Left ventricle myocardium inferior (tissue), 1 donor: ENCODE measurements at regions not wholly inside any gene's neighbourhood (a gene's known extent, or its start where the extent isn't known, plus 50 kb on each side); places are given as distances from the start of the nearest gene placed in this dataset.
"Not testable (repeated sequence)": the region's sequence is repeated elsewhere in the genome, so short reads cannot be mapped to it uniquely, and the experiment has no call there.

Experiments used
- DNase-seq: peaks from one replicate; pipeline ENCODE4 v3.0.0-alpha.2; 2020
- H3K27ac ChIP-seq: fragments of 200-600 bp; replicated peaks from 2 replicates; pipeline ENCODE4 v1.8.0; 2021
- H3K27me3 ChIP-seq: fragments of 200-600 bp; 2 replicates; pipeline ENCODE4 v1.8.0; 2021; ENCODE audit warnings: low read depth
- H3K36me3 ChIP-seq: fragments of 200-600 bp; 2 replicates; pipeline ENCODE4 v1.8.0; 2021
- H3K4me1 ChIP-seq: fragments of 200-600 bp; 2 replicates; pipeline ENCODE4 v1.8.0; 2021
- H3K4me3 ChIP-seq: fragments of 200-600 bp; 2 replicates; pipeline ENCODE4 v1.8.0; 2021; ENCODE audit warnings: mild to moderate bottlenecking, moderate library complexity
- H3K9me3 ChIP-seq: fragments of 200-600 bp; replicated peaks from 2 replicates; pipeline ENCODE4 v1.8.0; 2021
- intact Hi-C: fragments of 100-400 bp; cut with micrococcal nuclease; formaldehyde crosslinking; loops from one replicate; pipeline ENCODE4 v1.11.0; 2022
- TF ChIP-seq, protein P1 (sequence below): fragments of 200-600 bp; IDR thresholded peaks from 2 replicates; pipeline ENCODE4 v1.8.0; 2021; ENCODE audit warnings: antibody characterized with exemption, mild to moderate bottlenecking, borderline replicate concordance
- donor health status: DM: no; HTN: yes; CAD: no; lungs with severe emphysema.

DNA sequence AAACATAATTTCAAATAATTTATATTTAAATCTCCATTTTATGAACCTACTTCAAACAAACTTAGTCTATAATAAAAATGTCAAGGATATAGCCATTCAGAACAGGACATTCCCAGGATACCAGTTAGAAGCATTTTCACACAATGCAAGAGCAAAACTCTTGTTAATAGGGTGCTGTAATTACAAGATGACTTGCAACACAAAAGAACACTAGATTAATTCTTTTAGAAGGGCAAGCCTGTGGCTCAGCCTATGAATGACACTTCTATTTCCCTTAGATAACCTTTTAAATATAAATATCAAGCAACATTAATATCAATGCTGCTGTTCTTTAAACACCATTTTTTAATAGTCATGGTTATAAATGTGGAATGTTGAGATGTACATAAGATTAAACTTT lies 157.9 kb upstream of the SCN7A start:
- TF ChIP-seq, protein P1, sequence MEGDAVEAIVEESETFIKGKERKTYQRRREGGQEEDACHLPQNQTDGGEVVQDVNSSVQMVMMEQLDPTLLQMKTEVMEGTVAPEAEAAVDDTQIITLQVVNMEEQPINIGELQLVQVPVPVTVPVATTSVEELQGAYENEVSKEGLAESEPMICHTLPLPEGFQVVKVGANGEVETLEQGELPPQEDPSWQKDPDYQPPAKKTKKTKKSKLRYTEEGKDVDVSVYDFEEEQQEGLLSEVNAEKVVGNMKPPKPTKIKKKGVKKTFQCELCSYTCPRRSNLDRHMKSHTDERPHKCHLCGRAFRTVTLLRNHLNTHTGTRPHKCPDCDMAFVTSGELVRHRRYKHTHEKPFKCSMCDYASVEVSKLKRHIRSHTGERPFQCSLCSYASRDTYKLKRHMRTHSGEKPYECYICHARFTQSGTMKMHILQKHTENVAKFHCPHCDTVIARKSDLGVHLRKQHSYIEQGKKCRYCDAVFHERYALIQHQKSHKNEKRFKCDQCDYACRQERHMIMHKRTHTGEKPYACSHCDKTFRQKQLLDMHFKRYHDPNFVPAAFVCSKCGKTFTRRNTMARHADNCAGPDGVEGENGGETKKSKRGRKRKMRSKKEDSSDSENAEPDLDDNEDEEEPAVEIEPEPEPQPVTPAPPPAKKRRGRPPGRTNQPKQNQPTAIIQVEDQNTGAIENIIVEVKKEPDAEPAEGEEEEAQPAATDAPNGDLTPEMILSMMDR = no peak
- Histone ChIP-seq H3K36me3 (no peaks in the 10 kb centered on the region), H3K27me3 (no peaks in the 10 kb centered on the region), H3K9me3 (no peaks in the 10 kb centered on the region), H3K4me3 (no peak overlapping the region), H3K27ac (no peak overlapping the region), H3K4me1 (peaks cover 10% of the 10 kb centered on the region)
- intact Hi-C loops = no loop called here
- no peak for DNase-seq

DNA sequence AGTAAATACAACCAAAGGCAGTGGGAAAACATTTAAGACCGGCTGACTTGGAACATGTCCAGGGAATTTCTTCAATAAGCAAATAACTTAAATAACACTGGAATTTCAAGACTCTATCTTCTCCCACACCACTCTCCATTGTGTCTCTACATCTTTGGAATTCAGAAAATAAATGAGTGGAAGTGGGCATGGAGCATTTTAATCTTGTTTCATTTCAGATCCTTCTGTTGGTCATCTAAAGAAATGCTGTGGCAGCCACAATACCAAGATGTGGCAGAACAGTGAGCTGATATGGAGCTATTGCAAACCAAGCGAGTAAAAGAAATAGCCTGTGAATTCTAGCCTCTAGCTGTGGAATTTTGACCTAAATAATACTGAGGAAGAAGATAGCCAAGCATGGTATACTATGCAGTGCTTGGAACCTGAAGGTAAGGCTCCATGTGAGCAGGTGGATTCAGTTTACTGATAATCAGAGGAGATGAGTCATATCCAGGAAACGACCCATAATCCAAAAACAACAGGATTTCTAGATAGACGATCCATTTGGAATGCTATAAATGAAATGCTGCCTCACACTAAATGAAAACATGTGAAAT lies 157.1 kb upstream of the SCN7A start:
- intact Hi-C loops = no loop called here
- no peaks in the 10 kb centered on the region for H3K9me3 ChIP-seq
- TF ChIP-seq, protein P1 = no peak
- H3K4me1 ChIP-seq = peaks cover 10% of the 10 kb centered on the region
- DNase-seq = no peak
- H3K36me3 ChIP-seq = no peaks in the 10 kb centered on the region
- H3K27me3 ChIP-seq = no peaks in the 10 kb centered on the region
- H3K4me3 ChIP-seq = no peak overlapping the region
- no peak overlapping the region for H3K27ac ChIP-seq

DNA sequence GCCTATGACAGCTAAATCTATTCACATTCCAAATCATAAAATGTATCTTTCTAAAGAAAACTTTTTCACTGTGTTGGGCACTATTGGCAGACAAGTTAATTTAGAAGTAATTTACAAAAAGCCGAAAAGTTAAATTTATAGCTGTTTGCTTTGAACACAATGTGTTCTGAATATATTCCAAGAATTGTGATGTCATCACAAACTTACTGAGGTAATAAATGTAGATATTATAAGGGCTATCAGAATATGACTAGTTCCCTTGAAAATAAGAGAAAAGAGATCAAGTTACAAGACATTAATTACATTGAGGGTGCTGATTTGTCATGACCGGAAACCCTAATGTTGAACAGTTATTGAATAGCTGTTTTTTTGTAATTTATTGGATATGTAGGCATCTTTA lies 153.9 kb upstream of the SCN7A start:
- H3K27ac ChIP-seq = no peak overlapping the region
- intact Hi-C loops = no loop called here
- H3K4me3 ChIP-seq = no peak overlapping the region
- no peak for DNase-seq
- H3K27me3 ChIP-seq = no peaks in the 10 kb centered on the region
- H3K9me3 ChIP-seq = peaks cover 8% of the 10 kb centered on the region
- no peaks in the 10 kb centered on the region for H3K36me3 ChIP-seq
- TF ChIP-seq, protein P1 = no peak
- peaks cover 14% of the 10 kb centered on the region for H3K4me1 ChIP-seq

DNA sequence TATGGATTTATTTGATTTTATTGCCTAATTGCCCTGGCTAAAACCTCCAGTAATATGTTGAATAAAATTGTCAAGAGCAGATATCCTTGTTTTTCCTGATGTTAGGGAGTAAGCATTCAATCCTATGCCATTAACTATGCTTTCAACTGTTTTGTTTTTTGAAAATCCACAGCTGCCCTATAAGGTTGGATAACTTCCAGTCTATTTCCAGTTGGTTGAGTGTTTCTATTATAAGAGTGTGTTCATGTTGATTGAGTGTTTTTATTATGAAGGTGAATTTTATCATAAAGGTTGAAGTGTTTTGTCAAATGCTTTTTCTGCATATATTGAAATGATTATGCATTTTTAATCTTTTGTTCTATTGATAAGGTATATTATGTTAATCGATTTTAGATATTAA lies 149.9 kb upstream of the SCN7A start:
- TF ChIP-seq, protein P1 = no peak
- no peak for DNase-seq
- no peaks in the 10 kb centered on the region for H3K36me3 ChIP-seq
- peaks cover 5% of the 10 kb centered on the region for H3K4me1 ChIP-seq
- H3K9me3 ChIP-seq = peaks cover 8% of the 10 kb centered on the region
- H3K27ac ChIP-seq = peak overlapping the region; percentile 28
- H3K4me3 ChIP-seq = no peak overlapping the region
- intact Hi-C loops = no loop called here
- H3K27me3 ChIP-seq = no peaks in the 10 kb centered on the region

DNA sequence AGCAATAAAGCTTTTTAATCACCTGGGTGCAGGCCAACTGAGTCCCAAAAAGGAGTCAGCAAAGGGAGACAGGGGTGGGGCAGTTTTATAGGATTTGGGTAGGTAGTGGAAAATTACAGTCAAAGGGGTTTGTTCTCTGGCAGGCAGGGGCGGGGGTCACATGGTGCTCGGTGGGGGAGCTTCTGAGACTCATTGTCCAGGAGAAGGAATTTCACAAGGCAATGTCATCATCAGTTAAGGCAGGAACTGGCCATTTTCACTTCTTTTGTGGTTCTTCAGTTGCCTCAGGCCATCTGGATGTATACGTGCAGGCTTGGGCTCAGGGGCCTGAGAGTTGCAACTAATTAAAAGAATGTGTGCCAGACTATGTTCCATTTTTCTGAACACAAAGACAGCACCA lies 147.5 kb upstream of the SCN7A start:
- H3K4me1 ChIP-seq, H3K36me3 ChIP-seq, H3K27me3 ChIP-seq, H3K4me3 ChIP-seq, intact Hi-C loops, H3K9me3 ChIP-seq, H3K27ac ChIP-seq, DNase-seq: not testable (repeated sequence)

DNA sequence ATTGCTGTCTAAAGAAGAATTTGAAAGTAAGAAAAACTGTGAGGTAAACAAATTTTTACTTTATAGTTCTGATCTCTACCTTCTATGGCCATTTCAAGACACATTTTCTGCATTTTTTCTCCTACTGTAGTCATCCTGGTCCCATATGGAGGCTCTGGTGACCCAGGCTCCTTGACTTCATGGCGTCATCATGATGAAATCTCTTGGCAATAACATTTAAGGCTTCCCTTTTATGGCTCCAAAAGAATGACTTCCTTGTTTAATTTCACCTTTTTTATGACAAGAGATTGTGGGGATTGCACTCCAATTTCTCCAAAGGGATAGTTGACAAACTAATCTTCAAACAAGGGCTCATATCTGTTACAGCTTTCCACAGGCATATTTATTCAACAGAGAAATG lies 143.0 kb upstream of the SCN7A start:
- Histone ChIP-seq H3K27ac (no peak overlapping the region), H3K9me3 (peaks cover 8% of the 10 kb centered on the region), H3K4me1 (no peaks in the 10 kb centered on the region), H3K4me3 (no peak overlapping the region), H3K36me3 (no peaks in the 10 kb centered on the region), H3K27me3 (no peaks in the 10 kb centered on the region)
- intact Hi-C loops = no loop called here
- TF ChIP-seq, protein P1 = no peak
- no peak for DNase-seq
